ENCODE measurements at regions not wholly inside any gene's neighbourhood (a gene's known extent, or its start where the extent isn't known, plus 50 kb on each side); places are given as distances from the start of the nearest gene placed in this dataset.

GRCh38 chr3:68186733-68187132 lies 532.3 kb upstream of the SUCLG2 start:
- DNase-seq (ENCODE audit: low read depth, low spot score) (no peak), FAIRE-seq (no peak)
- ChIA-PET POLR2A (no interaction called here), CTCF (no interaction called here)
- Histone ChIP-seq H3K27ac (ENCODE audit: insufficient read depth, low read depth, low read length) (no peak overlapping the region), H3K79me2 (ENCODE audit: control insufficient read depth, insufficient read depth, low read length) (no peaks in the 10 kb centered on the region), H3K27me3 (ENCODE audit: control insufficient read depth in 2 of 2, insufficient read depth in 2 of 2, low read length in 2 of 2) (no peaks in the 10 kb centered on the region), H3K9me1 (replicated peaks; ENCODE audit: control insufficient read depth, extremely low read depth, insufficient read depth, low read length) (no peaks in the 10 kb centered on the region), H3K4me1 (ENCODE audit: control insufficient read depth, extremely low read depth, insufficient read depth, low read length) (no peaks in the 10 kb centered on the region), H3K4me3 (replicated peaks in 1 of 3; ENCODE audit: insufficient read depth in 1 of 3, low read depth in 1 of 3, low read length in 3 of 3) (no peak overlapping the region), H3K9me3 (replicated peaks; ENCODE audit: control insufficient read depth, insufficient read depth, low read length) (peaks cover 1% of the 10 kb centered on the region), H4K20me1 (replicated peaks; ENCODE audit: control insufficient read depth, extremely low read depth, insufficient read depth, low read length) (no peaks in the 10 kb centered on the region), H3K9ac (replicated peaks; ENCODE audit: extremely low read depth, insufficient read depth, low read length) (no peak overlapping the region), H2AFZ (ENCODE audit: low read depth, low read length) (no peak overlapping the region), H3K36me3 (ENCODE audit: control insufficient read depth in 2 of 2, extremely low read depth in 1 of 2, insufficient read depth in 2 of 2, low read length in 2 of 2) (no peaks in the 10 kb centered on the region), H3K4me2 (ENCODE audit: insufficient read depth, low read length) (no peak overlapping the region)
- BruUV-seq (replicated peaks): no TSS peak
- intact Hi-C loops (cut with micrococcal nuclease): no loop called here
- dilution Hi-C loops (cut with MboI; ENCODE audit: extremely low pct_ligation_motif_present, low sequenced_read_pairs): no loop called here
- TF ChIP-seq MAX (IDR thresholded peaks at IDR 0.05; ENCODE audit: insufficient read depth, insufficient read length): no peak
- no peak for TF ChIP-seq GATA2 (IDR thresholded peaks at IDR 0.05; ENCODE audit: insufficient read depth, insufficient read length, low read depth, low read length)
- no peak for TF ChIP-seq JUN (IDR thresholded peaks at IDR 0.05; ENCODE audit: borderline replicate concordance, insufficient read depth, insufficient read length, low read depth)
- TF ChIP-seq POLR2A (IDR thresholded peaks at IDR 0.05; ENCODE audit: low read depth, low read length): no peak
- no peak for TF ChIP-seq MYC (IDR thresholded peaks at IDR 0.05; ENCODE audit: low read depth, low read length)
- TF ChIP-seq FOS (IDR thresholded peaks at IDR 0.05; ENCODE audit: borderline replicate concordance, insufficient read depth, low read length): no peak
- TF ChIP-seq POLR2AphosphoS5 (IDR thresholded peaks at IDR 0.05; ENCODE audit: insufficient read depth, low read depth, low read length): no peak
- TF ChIP-seq EZH2 (IDR thresholded peaks at IDR 0.05; ENCODE audit: borderline replicate concordance, low read depth, low read length, severe bottlenecking): no peak
- TF ChIP-seq CTCF (IDR thresholded peaks at IDR 0.05; ENCODE audit: extremely low read depth in 1 of 2, insufficient read depth in 1 of 2, low read depth in 1 of 2, low read length in 2 of 2): no peak

All from endothelial cell of umbilical vein (primary cell).